Lower lobe of right lung (tissue), 2 donors: ENCODE measurements at regions not wholly inside any gene's neighbourhood (a gene's known extent, or its start where the extent isn't known, plus 50 kb on each side); places are given as distances from the start of the nearest gene placed in this dataset.

ENCODE experiments used
- ATAC-seq, 2 donors: fragments of 200-7000 bp; cut with Tn5 transposase; one replicate each; pipeline ENCODE4 v1.9.1; 2020 to 2022; ENCODE audit warnings: mild to moderate bottlenecking in 2 of 2, moderate library complexity in 2 of 2
- DNase-seq: peaks from one replicate; pipeline ENCODE4 v3.0.0-alpha.2; 2020
- H3K27ac ChIP-seq: fragments of 200-600 bp; one replicate; pipeline ENCODE4 v1.8.0; 2022
- H3K27me3 ChIP-seq: fragments of 200-600 bp; one replicate; pipeline ENCODE4 v1.8.0; 2022; ENCODE audit warnings: low read depth
- H3K36me3 ChIP-seq: fragments of 200-600 bp; one replicate; pipeline ENCODE4 v1.8.0; 2022; ENCODE audit warnings: mild to moderate bottlenecking
- H3K4me1 ChIP-seq: fragments of 200-600 bp; one replicate; pipeline ENCODE4 v1.8.0; 2022
- H3K4me3 ChIP-seq: fragments of 200-600 bp; one replicate; pipeline ENCODE4 v1.8.0; 2022; ENCODE audit warnings: mild to moderate bottlenecking
- H3K9me3 ChIP-seq: fragments of 200-600 bp; one replicate; pipeline ENCODE4 v1.8.0; 2022
- CTCF ChIP-seq: fragments of 200-600 bp; IDR thresholded peaks from one replicate; pipeline ENCODE4 v1.8.0; 2022; ENCODE audit warnings: antibody characterized with exemption, mild to moderate bottlenecking
- intact Hi-C: fragments of 100-400 bp; cut with DNase I; formaldehyde crosslinking; loops from one replicate; pipeline ENCODE4 v1.11.0; 2022
- donor health status: DM: no; HTN: yes; CAD: no; lungs with severe emphysema.

GRCh38 chr1:191260056-191260455, 782.4 kb upstream of the BRINP3 start:
- intact Hi-C loops = no loop called here
- Histone ChIP-seq H3K4me3 (no peak overlapping the region), H3K36me3 (no peaks in the 10 kb centered on the region), H3K4me1 (no peaks in the 10 kb centered on the region), H3K9me3 (no peaks in the 10 kb centered on the region), H3K27me3 (no peaks in the 10 kb centered on the region), H3K27ac (no peak overlapping the region)
- ATAC-seq (no peak), DNase-seq (no peak)
- TF ChIP-seq CTCF = no peak

- no peak overlapping the region for H3K27ac ChIP-seq
- intact Hi-C loops = no loop called here
- TF ChIP-seq CTCF = no peak
- no peak for DNase-seq
- H3K27me3 ChIP-seq = no peaks in the 10 kb centered on the region
- ATAC-seq = no peak
- H3K4me3 ChIP-seq = no peak overlapping the region
- H3K4me1 ChIP-seq = no peaks in the 10 kb centered on the region
- H3K36me3 ChIP-seq = no peaks in the 10 kb centered on the region
- H3K9me3 ChIP-seq = no peaks in the 10 kb centered on the region
These were observed 783.4 kb upstream of the BRINP3 start for GRCh38 chr1:191261111-191261510.

GRCh38 chr1:191279266-191279800, 801.7 kb upstream of the BRINP3 start:
- intact Hi-C loops = no loop called here
- DNase-seq (no peak), ATAC-seq (no peak)
- H3K9me3 ChIP-seq = no peaks in the 10 kb centered on the region
- no peak overlapping the region for H3K27ac ChIP-seq
- no peaks in the 10 kb centered on the region for H3K27me3 ChIP-seq
- no peaks in the 10 kb centered on the region for H3K4me1 ChIP-seq
- H3K4me3 ChIP-seq = no peak overlapping the region
- no peaks in the 10 kb centered on the region for H3K36me3 ChIP-seq
- no peak for TF ChIP-seq CTCF

- no peak overlapping the region for H3K27ac ChIP-seq
- H3K27me3 ChIP-seq = no peaks in the 10 kb centered on the region
- intact Hi-C loops = no loop called here
- no peaks in the 10 kb centered on the region for H3K36me3 ChIP-seq
- no peaks in the 10 kb centered on the region for H3K4me1 ChIP-seq
- DNase-seq (no peak), ATAC-seq (no peak)
- no peak for TF ChIP-seq CTCF
- H3K9me3 ChIP-seq = no peaks in the 10 kb centered on the region
- H3K4me3 ChIP-seq = no peak overlapping the region
These were observed 806.5 kb upstream of the BRINP3 start for GRCh38 chr1:191284175-191284574.

- no peaks in the 10 kb centered on the region for H3K9me3 ChIP-seq
- no peak for TF ChIP-seq CTCF
- H3K27ac ChIP-seq = no peak overlapping the region
- no peak overlapping the region for H3K4me3 ChIP-seq
- no peak for ATAC-seq
- no peaks in the 10 kb centered on the region for H3K27me3 ChIP-seq
- no peaks in the 10 kb centered on the region for H3K36me3 ChIP-seq
- intact Hi-C loops = no loop called here
- H3K4me1 ChIP-seq = no peaks in the 10 kb centered on the region
- DNase-seq = no peak
These were observed 812.8 kb upstream of the BRINP3 start for GRCh38 chr1:191290441-191290840.

- H3K4me3 ChIP-seq = no peak overlapping the region
- ATAC-seq (no peak), DNase-seq (no peak)
- no peak for TF ChIP-seq CTCF
- no peaks in the 10 kb centered on the region for H3K36me3 ChIP-seq
- H3K27me3 ChIP-seq = no peaks in the 10 kb centered on the region
- no peaks in the 10 kb centered on the region for H3K9me3 ChIP-seq
- intact Hi-C loops = no loop called here
- H3K4me1 ChIP-seq = no peaks in the 10 kb centered on the region
- H3K27ac ChIP-seq = no peak overlapping the region
These were observed 827.7 kb upstream of the BRINP3 start for GRCh38 chr1:191305370-191305769.
